Renal pelvis (tissue), 1 donor: ENCODE measurements at regions not wholly inside any gene's neighbourhood (a gene's known extent, or its start where the extent isn't known, plus 50 kb on each side); places are given as distances from the start of the nearest gene placed in this dataset.

Source experiments
- DNase-seq: peaks from one replicate; pipeline ENCODE4 v3.0.0-alpha.2; 2013

DNA sequence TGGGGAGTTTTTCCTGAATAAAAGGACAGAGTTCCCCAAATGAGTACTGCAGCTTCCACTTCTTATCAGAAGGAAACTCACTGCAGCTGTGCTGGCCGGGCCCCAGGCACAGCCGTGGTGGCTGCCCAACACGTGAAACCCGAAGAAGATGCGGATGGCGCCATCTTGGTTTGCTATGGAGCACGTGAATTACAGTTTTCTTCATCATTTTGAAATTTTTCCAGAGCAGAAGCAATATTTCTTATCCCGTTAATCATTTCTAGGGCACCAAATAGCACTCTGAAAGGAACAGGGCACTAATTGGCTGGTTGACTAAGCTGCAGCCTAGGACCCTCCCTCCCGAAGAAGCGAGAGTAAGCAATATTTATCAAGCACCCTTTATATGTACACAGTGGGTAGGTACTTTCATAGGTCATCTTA lies 63.2 kb upstream of the EPS8L3 start:
- DNase-seq: no peak

DNA sequence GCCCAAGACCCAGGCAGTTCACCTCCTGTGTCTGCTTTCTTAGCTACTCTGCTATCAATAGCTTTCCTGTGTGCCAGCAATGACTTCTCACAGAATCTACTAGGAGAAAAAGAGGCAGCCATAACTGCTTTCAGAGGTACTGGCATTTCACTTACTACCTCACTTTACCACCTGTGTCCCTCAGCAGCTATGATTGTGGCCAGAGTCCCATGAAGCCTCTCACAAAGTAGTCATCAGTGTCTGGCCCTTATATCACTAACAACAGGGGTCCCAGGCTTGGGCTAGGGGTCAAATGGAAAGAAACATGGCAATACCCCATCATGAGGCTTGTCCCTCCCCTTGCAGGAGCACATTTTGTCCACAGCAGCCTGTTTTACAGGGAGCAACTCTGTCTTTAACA lies 62.7 kb upstream of the EPS8L3 start:
- DNase-seq: no peak

DNA sequence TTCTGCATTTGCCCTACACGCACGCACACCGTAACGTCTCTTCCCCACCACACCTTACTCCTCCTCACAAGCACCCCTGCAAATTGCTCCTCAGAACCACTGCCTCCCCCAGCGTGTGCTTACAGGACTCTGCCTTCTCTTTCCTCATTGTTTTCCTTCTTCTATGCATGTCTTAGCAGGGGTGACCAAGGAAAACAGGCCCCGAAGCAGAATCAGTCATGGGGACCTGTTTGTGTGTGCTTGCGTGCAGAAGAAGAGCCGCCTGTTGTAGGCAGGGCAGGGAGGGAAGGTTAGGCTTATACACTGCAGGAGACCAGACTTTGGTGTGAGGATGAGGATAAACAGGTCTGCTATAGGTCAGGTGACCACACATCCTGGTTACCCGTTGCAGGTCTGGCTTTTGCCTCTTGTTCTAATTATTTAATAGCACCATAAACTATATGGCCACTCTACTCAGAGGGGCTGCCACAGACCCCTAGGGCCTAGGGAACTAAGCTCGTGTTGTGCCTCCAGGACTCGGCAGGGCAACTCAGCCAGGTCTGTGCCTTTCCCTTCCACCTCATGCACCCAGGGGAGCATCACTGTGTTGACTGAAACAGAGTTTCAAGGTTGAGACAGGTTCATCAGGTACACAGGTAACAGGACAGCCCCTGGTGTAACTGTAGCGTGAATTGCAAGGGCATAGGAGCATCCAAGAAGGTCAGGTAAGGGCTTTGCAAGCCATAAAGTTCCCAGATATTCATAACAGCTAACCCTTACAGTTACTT lies 60.8 kb upstream of the EPS8L3 start:
- no peak for DNase-seq

DNA sequence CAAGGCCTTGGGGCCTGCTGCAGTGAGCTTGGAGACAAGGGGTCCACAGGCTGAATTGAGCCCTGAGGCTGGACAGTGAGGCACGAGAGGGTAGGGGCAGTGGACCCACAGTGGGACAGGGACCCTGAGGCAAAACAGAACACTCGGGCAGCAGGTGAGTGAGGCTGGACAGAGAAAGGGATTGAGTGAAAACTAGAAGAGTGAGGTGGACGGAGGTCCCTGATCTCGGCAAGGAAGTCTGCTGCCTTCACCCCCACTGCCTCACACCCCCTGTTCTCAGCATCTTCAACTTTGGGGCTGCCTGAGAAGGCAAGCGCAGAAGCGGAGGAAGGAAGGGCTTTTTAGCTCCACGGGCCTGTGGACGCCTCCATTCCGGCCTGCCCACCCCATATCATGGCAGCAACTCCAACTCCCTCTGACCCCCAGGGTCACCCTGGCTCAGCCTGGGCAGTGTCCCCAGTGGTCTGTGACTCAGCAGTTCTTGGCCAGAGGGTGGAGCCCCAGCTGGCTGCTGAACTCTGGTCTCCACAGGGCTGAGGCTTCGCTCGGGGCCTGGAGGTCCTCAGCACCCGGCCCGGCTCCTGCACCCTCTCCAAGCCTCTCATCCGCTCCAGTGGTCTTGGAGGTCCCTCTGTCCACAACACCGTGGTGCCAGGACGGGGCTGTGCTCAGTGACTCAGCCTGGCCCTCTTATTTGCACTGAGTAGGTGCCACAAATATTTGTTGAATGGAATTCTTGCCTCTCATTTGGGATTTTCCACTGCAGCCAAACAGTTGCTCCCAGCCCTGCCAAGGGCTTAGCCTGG lies 60.0 kb upstream of the EPS8L3 start:
- no peak for DNase-seq

DNA sequence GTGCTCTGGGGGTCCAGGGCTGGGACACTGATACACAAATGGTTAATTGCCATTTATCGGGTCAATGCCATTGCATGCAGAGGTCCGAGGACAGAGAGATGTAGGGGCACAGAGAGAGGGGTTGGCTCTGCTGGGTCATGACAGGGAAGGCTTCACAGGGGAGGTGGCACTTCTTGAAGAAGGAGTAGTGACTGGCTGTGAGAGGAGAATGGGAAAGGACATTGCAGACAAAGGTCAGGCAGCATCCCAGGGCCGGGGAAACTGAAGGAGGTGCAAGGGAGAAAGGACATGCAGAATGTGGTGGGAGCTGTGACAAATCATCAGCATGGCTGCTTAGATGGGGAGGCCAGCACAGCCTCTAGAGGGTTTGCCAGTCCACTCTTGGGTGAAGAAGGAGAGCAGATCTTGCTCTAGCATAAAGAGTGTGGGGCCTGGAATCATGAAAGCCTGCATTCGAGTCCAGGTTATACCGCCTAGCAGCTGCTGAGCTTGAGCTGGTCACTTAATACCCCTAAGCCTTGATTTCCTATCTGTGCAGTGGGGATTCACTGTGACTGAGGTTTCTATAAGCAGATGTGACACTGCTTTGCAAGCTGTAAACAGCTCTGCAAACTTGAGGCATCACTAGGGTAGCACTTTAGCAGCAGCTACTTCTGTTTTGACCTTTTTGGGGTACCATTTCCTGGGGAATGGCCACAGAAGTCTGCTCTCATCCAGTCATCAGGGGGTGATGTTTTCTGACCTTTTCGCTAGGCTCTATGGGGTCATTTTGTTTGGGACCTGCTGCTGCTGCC lies 59.2 kb upstream of the EPS8L3 start:
- DNase-seq: no peak

DNA sequence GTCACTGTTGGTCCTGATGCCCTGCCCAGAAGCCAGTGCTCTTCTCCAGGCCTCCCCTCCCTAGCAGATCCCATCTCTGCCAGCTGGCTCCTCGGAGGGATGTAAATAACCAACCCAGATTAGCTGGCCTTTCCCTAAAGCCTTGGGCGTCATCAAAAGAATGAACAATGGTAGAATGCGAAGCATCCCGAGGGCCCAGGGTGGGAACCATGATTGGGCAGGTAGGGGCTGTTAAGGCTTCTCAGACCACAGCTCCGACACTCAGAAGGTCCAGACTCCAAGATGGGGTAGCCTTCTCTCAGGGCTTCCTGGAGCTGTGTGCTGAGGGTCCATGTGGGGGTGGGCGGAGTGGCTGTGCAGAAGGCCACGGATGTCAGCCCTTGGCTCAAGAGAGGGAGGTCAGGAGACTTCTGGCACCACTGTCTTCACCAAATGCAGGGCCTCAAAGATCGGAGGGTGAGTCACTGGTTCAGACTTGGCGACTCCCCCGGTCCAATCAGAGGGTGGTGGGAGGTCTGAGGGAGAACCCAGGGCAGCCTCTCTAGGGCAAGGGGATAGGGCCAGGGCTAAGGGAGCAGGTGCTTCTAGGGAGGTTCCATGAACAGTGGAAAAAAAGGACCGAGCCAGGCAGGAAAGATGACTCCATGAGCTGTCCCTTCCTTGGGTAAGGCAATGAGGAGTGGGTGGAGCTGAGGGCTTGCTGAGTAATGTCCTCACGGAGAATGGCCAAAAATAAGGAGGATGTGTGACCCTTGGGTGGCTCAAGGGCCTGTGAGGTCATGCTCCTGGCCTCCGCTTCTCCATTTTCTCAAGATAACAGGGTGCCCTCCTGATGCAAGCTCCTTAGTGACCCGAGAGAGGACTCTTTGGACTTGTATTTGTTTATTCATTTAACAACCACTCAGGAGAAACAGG lies 58.4 kb upstream of the EPS8L3 start:
- DNase-seq: no peak

DNA sequence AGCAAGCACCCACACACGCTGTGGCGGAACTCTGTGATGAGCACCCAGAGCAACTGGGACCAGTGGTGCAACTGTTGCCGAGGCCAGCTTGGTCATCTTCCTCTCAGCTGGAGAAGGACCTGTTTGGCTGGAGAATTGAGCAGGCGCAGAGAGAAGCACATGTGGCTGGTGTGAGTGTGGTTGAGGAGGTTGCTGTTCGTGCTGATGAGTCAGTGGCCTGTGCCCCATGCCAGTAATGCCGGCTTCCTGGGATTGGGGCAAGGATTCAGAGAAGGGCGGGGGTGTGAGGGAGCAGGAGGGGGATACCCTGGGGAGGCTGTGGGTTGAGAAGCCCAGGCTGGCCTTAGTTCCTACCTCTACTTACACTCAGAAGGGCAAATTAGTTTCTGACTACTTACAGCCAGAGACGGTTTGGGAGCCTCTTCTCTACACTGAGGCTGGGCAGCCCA lies 57.5 kb upstream of the EPS8L3 start:
- no peak for DNase-seq

DNA sequence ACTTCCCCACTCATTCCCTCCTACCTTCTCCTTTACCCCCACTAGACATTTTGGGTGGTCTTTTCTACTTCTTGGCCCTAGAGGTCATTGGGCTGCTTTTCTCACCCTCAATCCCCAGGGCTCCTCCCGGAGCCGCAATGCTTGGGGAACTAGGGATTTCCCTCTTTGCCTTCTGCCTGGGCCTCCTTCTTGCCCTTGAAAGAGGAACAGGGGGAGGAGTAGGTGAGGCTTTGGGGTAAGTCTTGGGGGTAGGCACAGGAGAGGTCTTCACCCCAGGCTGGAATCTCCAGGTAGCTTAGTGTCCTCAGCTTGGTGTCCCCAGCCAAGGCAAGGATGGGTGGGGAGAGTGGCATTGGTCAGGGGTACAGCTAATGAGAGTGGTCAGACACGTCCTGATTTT lies 56.2 kb upstream of the EPS8L3 start:
- no peak for DNase-seq

DNA sequence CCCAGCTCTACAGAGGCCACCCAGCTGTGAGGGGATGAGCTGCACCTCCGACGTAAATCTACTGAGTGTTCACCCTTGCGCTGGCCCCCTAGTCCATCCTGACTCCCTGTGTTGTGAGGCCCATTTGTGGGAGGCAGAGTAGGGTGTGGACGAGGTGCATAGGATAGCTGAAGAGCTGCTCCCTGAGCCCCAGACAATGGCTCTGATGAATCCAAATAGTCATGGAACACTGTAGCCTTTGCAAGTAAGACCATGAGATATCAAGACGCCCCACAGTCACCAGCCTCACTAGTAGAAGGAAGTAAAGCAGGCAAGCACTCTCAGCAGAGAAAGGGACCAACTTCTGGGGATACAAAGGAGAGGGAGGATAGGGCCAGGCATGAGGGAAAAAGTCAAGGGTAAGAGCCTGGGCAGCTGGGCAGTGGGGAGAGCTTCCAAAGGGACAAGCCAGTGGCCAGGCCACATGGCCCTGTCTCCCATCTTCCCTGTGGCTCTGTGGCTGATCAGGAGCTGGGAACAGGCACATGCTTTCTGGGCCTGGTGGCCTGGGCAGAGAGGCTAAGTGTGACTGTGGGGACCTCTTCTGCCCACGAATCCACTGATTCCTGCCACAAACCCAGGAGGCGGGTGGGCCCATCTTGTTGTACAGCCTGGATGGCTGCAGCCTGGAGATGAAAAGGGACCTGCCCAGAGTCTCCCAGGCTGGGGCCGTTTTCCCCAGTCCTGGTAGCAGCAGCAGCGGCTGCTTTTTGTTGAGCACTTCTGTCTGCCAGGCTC lies 55.5 kb upstream of the EPS8L3 start:
- DNase-seq: no peak

DNA sequence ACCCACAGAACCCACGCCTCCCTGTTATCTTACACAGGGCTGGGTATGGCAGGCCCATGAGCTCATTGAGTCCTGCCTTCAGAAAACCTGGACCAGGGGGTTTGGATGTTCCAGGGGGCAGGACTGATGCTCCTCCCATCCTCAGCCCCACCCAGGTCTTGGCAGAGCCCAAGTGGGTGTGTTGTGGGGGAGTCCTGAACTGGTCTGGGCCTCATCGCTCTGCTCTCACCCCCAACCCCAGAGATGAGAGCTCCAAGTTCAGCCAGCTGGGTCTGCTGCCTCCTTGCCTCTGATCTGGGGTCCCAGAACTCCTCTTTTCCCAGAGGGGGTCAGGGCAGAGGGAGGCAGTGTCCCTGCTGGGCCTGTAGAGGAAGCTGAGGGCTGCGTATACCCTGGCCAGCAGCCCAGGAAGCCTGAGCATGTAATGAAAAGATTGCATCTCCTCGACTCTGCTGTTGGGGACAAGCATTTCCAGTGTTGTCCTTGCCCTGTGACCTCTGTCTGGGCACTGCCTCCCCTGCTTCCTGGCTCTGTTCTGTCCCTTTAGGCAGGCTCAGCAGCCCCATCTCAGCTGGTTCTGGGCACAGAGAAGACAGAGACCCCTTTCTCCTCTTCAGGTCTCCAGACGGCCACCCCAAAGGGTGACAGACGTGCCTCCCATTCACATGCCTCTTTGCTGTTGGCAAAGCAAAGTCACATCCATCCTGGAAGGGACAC lies 54.7 kb upstream of the EPS8L3 start:
- DNase-seq: no peak

DNA sequence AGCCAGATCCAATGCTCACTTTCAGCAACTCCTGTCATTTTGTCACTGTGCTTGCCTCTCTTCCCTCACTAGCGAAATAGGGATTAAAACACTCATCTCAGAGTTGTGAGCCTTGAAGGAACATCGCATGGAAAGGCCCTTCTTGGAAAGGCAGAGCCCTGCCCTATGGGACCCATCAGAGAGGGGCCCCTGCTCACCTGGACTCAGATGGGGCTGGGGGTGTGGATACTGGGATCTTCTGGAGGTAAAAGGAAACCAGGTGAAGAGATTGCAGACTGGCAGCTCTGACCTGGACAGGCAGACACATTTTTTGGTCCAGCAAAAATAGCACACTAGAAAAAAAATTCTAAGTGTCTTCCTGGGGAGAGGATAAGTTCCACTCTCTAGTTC lies 54.2 kb upstream of the EPS8L3 start:
- no peak for DNase-seq

DNA sequence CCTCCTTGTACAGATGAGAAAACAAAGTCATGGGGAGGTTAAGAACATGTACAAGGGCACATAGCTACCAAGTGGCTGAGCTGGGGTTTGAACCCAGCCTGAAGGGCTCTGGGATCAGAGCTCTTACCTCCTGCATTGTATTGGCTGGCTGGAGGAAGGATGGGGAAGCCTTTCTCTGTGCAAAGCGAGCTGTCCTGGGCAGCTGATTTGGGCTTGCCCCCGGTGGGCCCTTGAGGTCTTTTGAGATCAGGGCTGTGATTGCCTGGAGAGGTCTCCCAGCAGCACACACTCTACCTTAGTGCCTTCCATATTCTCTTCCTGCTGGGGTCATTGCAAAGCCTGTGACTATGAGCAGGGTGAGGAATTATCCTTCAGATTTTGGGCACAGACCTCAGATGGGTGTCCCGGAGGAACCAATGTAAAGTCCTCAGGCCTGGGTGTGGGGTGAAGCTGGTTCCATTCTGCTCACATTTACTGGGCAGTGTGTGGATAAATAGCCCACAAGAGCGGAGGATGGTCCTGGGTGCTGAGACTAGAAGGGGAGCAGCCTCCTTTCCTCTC lies 53.3 kb upstream of the EPS8L3 start:
- DNase-seq: no peak

DNA sequence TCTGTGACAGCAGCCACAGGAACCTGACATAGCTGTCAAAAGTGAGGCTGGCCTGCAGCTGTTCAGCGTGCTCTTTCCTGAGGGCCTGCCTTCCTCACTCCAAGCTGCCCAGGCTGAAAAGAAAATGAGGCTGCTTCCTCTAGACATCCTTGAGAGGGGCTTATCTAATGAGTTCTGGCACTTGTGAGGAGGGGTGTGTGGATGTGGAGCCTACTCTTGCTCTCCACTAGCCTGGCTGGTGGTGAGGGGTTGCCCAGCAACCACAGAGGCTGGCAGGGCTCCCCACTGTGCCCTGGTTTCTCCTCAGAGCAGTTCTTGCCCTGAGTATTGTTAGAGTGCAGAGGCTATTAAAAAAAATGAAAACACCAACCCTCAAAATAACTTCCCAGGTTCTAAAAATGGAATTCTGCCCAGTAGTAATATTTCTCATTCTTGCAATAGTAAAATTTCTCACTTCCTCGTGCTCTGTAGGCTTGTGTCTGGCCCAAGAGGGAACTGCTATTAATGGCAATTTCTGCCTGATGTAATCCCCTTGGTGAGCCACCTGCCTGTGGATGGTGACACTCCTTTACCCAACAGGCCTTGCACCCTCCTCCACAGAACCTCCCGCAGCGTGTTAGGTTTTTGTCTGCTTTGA lies 52.6 kb upstream of the EPS8L3 start:
- DNase-seq: no peak

DNA sequence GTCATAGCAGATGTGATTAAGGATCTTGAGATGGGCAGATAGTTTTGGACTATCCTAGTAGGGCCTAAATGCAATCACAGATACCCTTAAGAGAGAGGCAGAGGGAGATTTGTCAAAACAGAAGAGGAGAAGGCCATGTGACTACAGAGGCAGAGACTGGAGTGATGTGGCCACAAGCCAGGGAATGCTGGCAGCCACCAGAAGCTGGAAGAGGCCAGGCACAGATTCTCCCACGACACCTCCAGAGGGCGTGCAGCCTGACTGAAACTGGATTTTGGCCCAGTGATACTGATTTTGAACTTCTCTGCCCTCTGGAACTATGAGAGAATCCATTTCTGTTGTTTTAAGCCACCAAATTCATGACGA lies 52.1 kb upstream of the EPS8L3 start:
- DNase-seq: no peak

DNA sequence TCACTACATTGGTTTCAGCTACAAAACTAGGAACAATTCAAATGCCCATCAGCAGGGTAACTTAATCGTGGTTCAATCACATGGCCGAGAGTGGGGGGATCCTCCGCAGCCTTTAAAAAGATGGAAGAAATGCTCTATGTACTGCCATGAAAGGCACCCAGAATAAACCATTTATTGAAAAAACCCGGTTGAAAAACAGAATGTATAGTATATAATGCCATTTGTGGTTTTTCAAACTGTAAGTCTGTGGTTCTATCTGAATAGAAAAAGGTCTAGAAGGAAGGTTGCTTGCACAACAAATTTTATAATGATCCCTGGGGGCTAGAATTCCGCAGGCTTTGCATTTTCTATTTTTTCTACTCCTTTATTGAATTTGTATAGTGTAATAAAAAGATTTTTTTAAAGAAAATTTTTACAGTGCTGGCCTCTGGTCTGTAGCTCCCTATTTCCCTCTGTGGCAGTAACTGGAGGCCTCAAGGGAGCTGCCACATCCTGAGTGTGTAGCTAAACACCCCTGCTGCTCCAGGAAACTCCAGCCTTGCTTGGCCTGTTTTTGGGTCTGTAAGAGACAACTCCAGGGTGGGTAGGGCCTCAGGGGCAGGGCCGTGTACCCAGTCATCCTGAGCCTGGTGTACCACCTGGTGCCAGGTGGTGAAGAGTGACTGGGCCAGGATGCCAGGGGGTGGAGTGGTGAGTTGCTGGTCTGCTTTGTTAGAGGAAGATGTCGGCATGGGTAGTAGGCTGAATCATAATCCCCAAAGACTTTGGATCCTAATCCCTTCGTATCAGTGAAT lies 51.5 kb upstream of the EPS8L3 start:
- no peak for DNase-seq

DNA sequence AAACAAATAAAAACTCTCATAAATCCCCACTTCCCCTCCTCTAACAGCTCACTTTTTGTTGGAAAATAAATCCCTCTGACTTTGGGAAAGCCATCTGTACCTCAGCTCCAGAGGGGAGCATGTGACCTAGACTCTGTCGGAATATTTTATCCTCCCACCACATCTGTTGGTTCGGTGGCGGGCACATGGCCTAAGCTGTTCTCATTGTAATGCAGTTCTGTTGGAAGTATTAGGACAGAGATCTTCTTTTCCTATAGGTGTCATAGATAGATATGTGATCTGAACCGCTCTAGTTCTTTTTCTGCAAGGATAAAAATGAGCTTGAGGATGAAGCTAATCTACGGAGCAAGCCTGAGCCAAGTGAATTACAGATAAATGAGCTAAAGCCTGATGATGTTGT lies 50.5 kb upstream of the EPS8L3 start:
- no peak for DNase-seq
